HG03460 (cell line): ENCODE measurements at regions not wholly inside any gene's neighbourhood (a gene's known extent, or its start where the extent isn't known, plus 50 kb on each side); places are given as distances from the start of the nearest gene placed in this dataset.
"Not testable (repeated sequence)": the region's sequence is repeated elsewhere in the genome, so short reads cannot be mapped to it uniquely, and the experiment has no call there.

Experiments used
- ATAC-seq: cut with Tn5 transposase; IDR thresholded peaks from one replicate; pipeline ENCODE4 v1.9.1; 2021; ENCODE audit not compliant: unreplicated experiment

DNA sequence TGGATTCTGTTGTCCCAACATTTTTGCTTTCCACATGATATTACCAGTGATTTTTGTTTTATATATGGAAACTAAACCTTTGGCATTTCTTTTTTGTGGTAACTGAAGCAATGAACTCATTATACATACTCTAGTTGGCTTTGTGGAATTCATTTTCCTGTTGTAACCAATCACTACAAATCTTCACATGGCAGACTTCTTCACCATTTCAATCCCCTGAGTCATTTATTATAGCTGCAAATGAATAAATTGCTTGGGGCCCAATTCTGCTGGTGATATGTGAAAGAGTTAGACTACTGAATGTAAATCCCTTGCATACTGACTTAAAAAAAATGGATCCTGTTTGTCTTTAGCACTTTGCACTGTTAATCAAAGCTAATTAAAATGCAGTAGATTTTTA lies 1709.6 kb upstream of the WWC1 start:
- ATAC-seq, result no peak

DNA sequence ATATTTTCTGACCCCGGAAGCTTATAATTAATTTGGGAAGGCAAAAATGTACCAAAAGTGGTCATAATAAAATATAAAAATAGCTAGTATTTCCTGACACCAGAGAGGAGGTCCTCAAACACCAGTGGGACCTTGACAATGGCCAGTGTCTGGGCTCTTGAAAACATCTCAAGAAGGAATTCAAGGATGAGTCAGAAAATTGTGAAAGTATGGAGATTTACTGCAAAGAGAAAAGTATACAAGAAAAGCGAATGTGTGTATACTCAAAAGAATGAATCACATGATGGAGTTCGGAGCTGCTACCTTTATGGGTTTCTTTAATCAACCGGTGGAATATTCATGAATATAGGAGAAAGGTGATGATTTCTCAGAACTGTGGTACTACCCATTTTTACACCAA lies 1709.0 kb upstream of the WWC1 start:
- ATAC-seq, result no peak

DNA sequence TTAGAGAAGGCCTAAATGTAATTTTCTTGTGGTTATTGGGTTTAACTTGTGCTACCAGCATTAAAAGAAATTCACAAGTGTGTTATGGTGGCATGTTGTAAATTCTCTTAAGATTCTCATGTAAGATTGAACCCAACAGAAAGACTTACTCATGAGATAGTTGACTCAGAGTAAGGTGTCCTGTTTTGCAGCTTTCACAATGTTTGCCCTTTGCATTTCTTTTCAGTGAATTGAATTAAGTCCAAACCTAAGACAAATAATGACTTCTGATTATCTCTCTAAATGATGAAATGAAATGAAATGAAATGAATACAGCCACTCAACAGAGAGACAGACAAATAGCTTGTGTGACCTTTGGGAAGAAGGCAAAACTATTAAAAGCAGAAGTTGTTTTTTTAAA lies 1696.9 kb upstream of the WWC1 start:
- ATAC-seq, result no peak

DNA sequence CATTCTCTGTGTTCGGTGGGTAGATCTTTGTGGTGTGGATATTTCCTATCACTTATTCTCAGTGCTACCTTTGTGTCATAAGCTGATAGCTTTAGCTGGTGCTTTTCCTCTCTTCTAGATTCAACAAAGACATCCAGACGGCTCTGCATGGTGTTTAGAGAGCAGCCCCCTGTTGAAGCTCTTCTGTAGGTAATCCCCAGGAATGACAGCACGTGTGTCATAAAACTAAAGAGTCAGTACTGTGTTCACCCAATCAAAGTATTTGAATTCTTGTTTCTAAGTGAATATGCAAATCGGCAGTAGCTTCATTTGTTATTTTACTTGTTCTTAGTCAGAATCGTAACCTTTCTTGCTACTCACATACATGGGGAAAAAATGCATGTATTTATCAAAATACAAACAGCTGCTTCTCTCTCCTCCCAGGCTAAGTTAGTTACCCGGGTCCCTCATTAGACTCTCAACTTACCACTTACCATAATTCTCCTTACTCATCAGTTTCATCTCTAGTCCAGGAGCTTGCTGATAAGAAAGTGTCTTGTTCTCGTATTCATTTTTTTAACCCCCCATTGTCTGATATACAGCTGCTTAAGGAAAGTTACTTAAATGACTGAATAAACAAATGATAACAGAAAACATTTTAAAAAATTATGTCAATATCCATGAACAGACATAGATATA lies 1696.0 kb upstream of the WWC1 start:
- ATAC-seq, result no peak

DNA sequence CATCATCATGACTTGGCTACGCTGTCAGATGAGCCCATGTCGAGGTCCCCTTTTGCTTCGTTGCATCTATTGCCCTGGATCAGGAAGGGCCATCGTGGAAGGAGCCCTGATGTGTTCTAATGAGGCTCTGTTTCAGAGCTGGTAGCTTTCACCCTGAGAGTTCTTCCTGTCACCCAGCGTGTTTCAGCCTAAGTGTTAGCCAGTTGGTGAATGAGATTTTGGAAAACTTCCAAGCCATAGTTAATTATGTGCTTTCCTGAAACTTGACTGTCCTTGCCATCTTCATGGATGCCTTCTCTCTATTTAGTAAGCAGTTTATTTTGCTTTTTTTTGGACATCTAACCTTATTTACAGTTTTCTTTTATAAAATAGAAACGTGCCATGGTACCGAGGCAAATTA lies 1695.4 kb upstream of the WWC1 start:
- ATAC-seq, result no peak

DNA sequence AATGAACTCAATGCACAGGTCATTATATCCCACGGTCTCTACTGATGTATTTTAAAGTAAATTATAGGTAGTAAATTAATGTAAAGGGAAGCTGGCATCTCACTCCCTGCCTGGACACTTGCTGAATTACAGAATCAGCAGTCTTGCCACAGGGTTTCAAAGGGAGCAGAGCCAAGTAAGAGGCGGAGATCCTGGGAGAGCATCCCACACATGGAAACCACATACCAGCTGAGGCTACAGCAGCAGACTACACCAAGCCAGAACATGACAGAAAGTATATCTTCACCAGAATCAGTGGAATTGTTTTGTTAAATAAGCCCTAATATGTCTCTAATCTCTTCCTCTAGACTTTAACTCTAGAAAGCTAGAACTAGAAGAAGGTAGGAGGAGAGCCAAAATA lies 1689.2 kb upstream of the WWC1 start:
- ATAC-seq, result no peak

DNA sequence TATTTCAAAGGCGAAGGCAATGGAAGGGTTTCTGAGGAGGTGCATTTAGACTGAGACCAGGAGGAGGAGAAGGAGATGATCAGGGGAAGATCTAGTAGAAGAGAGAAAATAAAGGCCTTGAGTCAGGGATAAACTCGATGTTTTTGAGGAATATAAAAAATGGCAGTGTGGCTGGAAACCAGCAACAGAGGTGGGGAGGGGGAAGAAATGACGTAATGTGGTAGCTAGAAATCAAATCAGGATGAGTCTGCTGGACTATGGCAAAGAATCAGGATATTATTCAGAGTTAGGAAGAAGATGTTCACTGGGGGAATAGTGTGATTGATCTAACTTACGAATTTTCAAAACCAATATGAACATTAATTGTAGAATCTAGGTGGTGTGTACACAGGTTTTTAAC lies 1673.9 kb upstream of the WWC1 start:
- no peak for ATAC-seq

DNA sequence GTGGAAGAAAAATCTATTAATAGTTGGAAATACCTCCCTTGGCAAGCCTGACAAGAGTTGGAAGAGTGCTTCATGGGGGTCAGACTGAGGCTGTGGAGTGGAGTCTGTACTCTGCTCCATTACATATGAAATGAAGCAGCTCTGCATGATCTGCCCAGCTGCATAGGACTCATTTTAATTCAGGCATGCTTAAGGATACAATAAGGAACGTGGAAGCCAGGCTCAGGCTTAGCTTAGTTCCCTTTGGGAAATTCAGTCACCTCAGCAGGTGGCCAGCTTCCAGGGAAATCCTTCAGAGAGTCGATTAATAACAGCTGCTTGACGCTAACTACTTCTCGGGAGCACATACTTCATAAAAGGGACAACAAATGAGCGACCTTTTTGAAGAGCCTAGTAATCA lies 1672.9 kb upstream of the WWC1 start:
- no peak for ATAC-seq

DNA sequence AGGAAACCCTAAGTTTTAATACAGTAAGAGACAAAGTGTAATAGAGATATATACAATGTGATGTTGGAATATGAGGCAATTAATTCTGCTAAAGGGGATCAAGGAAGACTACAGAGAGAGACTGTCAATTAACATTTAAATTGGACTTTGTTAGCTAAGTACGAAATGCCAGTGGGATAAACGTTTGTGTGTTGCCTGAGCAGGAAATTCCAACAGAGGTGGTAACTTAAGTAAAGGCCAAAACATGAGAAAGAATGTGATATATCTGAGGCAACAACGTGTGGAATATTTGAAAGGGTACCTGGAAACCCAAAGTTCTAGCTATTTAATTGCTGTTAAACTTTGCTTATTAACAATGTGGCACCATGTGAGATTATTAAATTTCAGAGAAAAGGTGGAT lies 1666.9 kb upstream of the WWC1 start:
- ATAC-seq, result no peak

DNA sequence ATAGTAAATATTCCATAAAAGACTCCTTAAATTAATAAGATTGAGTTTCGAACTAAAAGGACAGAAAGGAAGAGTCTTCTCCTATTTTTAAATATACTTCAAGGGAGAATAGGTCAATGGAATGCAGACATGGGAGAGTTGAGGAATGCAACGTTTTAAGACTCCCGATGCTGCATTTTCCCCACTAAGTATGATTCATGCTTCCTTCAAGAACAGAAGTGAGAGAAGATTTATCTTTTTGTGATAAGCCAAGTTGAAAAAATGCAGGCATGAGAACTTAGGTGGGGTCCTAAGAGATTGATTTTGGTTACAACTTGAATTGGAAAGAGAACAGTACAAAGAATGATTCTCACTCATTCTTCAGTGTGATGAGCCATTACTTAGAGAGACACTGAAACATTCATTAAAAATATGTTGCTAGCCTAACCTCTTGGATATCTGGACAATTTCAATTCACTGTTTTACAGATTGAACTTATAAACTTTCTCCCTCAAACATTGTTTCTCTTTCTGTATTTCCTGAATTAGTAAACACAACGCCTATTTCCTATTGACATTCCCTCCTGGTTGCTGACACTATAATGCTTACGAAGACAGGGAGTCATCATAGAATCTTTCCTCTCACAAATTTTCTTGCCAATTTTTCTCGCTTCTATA lies 1666.1 kb upstream of the WWC1 start:
- no peak for ATAC-seq

DNA sequence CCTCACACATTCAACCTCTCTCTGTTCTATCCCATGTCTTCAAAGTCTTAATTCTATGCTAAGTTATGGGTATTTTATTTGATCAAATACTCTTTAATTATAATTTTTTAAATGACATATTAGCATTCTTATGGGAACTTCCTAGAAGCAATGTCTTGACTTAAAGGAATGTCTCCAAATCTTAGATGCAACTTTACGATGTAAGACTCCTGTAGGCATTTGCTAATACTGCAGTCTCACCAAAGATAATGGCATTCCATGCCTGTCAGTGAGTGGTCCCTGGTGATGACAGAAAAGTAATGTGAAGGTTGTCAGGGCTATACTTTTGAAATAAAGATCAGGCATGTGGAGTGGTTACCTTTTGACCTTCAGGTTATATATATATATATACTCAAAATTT lies 1654.2 kb upstream of the WWC1 start:
- ATAC-seq, result no peak

DNA sequence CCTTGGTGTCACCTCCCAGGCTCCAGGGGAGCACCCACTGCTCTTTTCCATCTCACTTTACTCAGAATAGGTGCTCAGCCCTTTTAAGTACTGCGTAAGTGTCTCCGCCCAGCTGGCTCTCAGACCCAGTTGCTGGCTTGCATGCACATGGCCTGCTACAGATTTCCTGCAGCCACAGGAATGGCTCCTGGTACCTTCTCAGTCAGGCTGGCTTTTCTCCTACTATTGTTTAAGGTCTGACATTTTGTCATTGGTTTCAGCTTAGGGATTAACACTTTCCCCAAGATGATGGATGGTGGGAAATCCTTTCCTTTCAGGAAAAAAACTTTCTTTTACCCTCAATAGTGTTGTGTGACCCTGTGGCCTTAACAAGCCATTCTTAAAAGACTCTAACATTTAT lies 1652.3 kb upstream of the WWC1 start:
- ATAC-seq, result no peak

DNA sequence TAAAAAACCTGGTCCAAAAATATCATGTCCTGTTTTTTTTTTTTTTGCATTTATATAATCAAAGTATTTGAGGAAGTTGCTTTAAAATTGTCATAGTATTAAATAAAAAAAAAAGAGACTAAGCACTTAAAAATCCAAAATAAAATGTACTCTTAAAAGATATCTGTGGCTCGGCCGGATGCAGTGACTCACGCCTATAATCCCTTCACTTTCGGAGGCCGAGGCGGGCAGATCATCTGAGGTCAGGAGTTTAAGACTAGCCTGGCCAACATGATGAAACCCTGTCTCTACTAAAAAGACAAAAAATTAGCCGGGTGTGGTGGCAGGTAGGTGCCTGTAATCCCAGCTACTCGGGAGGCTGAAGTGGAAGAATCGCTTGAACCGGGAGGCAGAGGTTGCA lies 1651.3 kb upstream of the WWC1 start:
- ATAC-seq, result not testable (repeated sequence)

DNA sequence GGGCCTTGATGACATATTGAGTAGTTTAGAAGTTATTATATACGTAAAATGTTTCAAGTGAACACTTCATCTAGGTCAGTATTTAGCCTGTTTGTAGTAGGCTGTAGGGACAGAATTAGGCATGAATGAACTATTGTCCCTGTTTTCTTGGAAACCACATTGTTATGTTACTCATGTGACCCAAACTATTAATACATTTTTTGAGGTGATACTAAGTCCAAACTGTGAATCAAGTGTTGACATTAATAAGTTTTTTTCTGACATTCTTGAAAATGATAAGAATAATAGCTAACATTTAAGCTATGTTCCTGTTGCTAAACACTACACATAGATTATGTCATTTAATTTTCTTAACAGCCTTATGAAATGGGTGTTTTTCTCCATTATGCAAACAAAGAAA lies 1642.7 kb upstream of the WWC1 start:
- ATAC-seq, result no peak

DNA sequence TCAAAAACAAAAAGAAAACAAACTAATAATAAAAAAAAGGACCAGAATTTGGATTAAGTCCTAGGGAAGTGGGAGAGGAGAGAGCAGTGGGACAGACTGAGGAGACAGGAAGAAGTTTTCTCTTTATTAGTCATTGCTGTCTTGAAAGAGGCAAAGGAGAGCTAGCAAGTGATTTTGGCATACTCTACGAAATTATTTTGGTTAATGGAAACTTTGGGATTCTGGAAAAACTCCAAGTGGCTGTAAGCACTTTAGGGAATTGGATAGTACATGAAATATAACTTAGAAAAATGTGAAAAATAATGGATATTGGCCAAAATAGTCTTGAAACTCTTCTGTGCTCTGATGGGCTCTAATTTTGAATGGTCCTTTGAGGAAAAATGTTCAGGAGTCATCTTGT lies 1641.8 kb upstream of the WWC1 start:
- ATAC-seq, result no peak

DNA sequence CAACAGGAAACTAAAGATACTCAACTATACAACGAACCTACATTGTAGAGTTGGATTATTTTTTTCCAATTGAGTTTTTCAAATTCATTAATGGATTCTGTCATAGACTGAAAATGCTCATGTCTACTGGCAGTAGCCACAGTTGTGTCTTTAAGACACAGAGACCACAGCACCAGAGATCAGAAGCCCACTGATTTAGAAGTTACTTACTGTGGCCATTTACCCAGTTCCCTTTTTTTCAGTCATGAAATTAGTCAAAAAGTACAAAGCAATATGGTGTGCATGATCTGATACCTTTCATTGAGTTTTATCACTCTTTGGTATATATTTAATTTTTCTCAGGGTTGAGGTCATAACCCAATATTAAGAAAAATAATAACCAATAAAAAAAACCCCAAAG lies 1640.2 kb upstream of the WWC1 start:
- ATAC-seq, result no peak

DNA sequence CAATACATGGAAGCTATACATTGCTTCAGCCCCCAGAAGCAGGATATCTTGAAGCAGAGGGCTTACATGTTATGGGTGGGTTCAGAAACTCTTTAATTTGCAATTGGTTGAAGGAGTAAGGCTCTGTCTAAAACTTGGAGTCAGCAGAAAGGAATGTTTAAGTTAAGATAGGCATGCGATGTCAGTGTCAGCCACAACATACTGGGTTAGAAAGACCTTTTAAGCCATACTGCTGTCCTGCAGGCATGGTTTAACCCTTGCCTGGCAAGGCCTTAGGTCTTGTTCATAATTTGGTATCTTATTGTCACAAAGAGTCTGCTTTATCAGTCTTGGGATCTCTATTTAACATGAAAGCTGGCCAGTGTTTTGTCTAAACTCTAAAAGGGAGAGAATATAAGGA lies 1619.6 kb upstream of the WWC1 start:
- no peak for ATAC-seq

DNA sequence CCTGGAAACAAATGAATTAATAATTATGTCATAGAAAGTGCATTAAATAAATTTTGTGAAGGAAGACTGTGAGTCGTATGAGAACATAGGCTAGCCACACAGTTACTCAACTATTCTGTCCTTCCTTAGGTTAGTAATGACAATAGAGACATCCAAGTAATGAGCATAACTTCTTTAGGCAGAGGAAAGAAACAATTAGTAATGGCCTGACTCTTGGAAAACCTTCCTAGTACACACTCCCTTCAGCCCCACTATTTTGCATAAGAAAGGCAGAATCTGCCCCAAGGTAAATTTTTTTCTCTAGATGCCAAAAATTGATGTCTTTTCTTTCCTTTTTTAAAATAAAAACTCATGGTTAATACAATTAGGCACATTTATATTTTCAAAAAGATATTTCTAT lies 1619.0 kb upstream of the WWC1 start:
- no peak for ATAC-seq

DNA sequence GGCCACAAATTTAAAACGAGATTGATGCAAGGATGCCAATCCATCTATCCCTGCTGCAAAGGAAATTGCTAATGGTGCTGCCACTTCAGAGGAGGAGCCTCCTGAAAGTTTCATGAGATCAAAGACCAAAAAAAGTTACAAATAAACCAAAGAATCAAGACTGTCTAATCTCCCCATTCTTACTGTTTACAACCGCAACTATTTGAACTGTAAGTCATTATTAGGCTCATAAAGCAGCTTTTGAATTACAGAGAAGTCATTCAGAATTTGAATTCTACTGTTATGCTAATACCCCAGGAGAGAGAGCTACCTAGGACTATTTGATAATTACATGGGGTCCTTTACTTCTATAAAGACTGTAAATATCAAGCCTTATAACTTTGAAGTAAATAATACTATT lies 1613.6 kb upstream of the WWC1 start:
- ATAC-seq, result no peak

DNA sequence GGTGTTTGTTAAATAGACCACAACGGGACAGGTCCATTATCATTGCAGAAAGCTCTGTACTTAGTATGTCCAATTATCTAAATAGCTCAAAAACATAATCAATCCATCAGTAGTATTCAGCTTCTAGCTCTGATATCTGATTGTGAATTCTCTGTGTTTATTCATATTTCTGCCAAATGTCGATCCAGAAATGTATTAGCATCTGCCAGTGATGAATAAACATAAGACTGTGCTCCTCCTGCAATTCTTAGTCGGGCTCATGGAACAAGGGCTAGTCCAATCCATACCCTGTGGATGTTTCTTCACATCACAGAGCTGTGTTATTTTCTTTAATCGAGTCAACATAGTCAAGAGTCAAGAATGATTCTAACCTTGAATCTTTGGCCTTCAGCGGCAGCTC lies 1612.1 kb upstream of the WWC1 start:
- no peak for ATAC-seq

DNA sequence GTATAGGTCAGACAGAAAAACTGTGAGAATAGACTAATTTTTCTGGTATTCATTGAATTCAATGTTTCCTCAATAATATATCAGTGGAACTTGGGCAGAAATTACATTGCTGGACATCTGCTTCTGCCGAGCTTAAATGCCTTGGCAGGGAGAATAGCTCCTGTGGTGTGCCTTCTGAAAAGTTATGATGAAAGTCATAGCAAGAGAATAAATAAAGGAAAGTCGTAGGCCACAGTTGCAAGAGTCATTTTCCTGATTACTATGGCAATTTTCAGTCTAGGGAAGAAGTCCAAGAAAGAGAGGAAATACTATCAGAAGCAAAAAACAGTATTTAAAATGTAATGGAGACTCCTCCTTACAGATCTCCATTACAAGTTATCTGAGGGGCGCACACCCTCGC lies 1596.1 kb upstream of the WWC1 start:
- ATAC-seq, result no peak

DNA sequence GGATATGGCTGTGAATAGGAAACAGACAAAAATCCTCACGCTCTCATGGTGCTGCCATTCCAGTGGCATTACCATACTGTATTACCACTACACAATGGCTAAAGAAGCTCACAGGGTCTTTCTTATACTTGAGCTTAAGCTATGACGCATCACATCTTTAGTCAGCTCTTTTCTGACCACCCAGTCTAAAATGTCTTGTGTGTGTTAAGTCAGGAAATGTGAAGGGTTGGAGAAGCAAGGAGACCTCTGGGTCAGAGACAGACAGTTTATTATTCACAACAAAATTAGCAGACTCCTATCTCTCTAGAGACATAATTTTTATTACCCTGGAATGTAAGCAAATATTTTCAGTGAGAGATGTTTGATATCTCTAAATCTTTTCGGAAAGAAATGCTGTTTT lies 1583.2 kb upstream of the WWC1 start:
- ATAC-seq, result no peak

DNA sequence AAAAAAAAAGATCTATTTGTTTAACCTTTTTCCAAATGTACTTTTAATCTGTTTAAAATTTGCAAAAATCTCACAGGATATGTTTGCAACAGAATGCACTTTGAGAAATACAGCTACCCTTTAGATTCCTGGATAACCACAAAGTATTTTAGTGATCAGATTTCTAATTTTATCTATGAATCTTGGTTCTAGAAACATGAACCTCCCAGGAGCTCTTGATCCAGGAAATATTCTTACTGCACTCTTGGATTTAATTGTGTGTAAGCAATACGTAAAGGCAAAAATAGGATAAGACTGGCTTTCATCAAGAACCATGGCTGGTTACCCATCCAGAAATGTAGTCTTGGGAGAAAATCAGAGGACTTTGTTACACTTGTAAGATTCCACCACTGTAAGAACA lies 1581.8 kb upstream of the WWC1 start:
- no peak for ATAC-seq
